Omental fat pad (tissue), 3 donors: ENCODE measurements at regions not wholly inside any gene's neighbourhood (a gene's known extent, or its start where the extent isn't known, plus 50 kb on each side); places are given as distances from the start of the nearest gene placed in this dataset.

Source experiments
- ATAC-seq: fragments of 150-250 bp; one replicate; pipeline ENCODE4 v1.9.1; 2016; ENCODE audit warnings: mild to moderate bottlenecking, moderate library complexity; ENCODE audit not compliant: low FRiP score
- DNase-seq: peaks from one replicate; pipeline ENCODE4 v3.0.0-alpha.2; 2019; ENCODE audit warnings: low spot score
- TF ChIP-seq, protein P1 (sequence below), 3 donors: fragments of 450-650 bp; IDR thresholded peaks; one replicate each; pipeline ENCODE4 v1.5.1; 2016 to 2017; ENCODE audit warnings: antibody characterized with exemption in 3 of 3, mild to moderate bottlenecking in 3 of 3, moderate library complexity in 2 of 3

DNA sequence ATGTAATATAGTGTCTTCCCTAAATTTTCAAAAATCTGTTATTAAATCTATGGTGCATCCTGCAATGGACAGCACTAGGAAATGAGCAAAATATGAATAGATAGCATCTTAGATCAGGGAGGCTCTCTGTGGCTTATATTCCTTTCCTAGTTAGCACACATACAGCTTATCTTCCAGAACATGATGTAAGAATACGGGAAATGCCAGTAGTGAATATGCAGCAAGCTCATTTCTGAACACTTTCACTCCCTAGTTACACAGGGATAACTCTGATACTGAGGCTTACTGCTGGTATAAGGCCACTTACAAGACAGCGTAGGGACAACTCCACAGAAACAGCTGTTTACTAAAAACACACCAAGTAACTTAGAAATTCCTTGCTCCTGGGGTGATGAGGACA, 297.3 kb upstream of the SMARCA2 start:
- TF ChIP-seq, protein P1, sequence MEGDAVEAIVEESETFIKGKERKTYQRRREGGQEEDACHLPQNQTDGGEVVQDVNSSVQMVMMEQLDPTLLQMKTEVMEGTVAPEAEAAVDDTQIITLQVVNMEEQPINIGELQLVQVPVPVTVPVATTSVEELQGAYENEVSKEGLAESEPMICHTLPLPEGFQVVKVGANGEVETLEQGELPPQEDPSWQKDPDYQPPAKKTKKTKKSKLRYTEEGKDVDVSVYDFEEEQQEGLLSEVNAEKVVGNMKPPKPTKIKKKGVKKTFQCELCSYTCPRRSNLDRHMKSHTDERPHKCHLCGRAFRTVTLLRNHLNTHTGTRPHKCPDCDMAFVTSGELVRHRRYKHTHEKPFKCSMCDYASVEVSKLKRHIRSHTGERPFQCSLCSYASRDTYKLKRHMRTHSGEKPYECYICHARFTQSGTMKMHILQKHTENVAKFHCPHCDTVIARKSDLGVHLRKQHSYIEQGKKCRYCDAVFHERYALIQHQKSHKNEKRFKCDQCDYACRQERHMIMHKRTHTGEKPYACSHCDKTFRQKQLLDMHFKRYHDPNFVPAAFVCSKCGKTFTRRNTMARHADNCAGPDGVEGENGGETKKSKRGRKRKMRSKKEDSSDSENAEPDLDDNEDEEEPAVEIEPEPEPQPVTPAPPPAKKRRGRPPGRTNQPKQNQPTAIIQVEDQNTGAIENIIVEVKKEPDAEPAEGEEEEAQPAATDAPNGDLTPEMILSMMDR (IDR thresholded peaks at IDR 0.05), result no peak
- no peak for ATAC-seq
- DNase-seq, result no peak

- DNase-seq, result no peak
- TF ChIP-seq, protein P1 (IDR thresholded peaks at IDR 0.05), result no peak
- no peak for ATAC-seq
These were observed 296.3 kb upstream of the SMARCA2 start for GRCh38 chr9:1718836-1719235.

GRCh38 chr9:1721196-1721595, 294.0 kb upstream of the SMARCA2 start:
- ATAC-seq (no peak), DNase-seq (no peak)
- TF ChIP-seq, protein P1 (IDR thresholded peaks at IDR 0.05), result no peak

GRCh38 chr9:1722404-1722803, 292.7 kb upstream of the SMARCA2 start:
- no peak for ATAC-seq
- TF ChIP-seq, protein P1 (IDR thresholded peaks at IDR 0.05), result no peak
- no peak for DNase-seq

DNA sequence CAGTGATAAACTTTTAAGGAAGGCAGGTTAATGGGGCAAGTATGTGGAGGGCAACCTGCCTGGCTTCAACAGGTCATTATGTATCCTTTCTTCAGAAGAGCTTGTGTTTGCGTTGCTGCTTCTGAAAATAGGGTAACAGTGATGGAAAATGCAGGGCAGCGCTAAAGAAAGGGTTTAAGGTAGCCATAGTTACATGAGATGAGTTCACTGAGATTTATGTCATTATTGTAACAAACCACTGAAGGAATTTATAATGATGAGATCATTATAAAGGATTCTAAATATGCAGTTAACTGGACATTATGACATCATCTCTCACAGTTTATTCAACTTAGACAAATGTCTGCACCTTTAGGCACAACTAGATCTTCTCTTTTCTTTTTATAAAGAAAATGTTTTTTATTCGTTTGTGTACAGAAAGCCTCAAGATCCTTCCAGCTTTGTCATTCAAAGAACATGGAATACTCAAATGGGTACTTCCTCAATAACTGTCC, 291.6 kb upstream of the SMARCA2 start:
- TF ChIP-seq, protein P1 (IDR thresholded peaks at IDR 0.05), result no peak
- DNase-seq (no peak), ATAC-seq (no peak)

- TF ChIP-seq, protein P1 (IDR thresholded peaks at IDR 0.05), result no peak
- DNase-seq, result no peak
- ATAC-seq, result no peak
These were observed 288.0 kb upstream of the SMARCA2 start for GRCh38 chr9:1726993-1727759.

DNA sequence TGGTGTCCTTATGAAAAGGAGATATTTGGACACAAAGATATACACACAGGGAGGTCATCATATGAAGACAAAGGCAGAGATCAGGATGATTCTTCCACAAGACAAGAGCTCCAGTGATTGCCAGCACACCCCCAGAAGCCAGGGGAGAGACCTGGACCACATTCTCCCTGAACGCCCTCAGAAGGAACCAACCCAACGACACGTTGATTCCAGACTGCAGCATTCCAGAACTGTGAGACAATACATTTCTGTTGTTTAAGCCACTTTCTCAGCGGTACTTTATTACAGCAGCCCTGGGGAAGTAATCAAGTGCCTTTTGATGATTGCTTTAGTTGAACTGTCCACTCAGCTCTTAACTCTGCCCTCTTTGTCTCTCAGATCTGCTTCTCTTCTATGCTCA, 285.5 kb upstream of the SMARCA2 start:
- TF ChIP-seq, protein P1 (IDR thresholded peaks at IDR 0.05), result no peak
- ATAC-seq, result no peak
- no peak for DNase-seq
